ENCODE measurements at regions not wholly inside any gene's neighbourhood (a gene's known extent, or its start where the extent isn't known, plus 50 kb on each side); places are given as distances from the start of the nearest gene placed in this dataset.

- no peak for DNase-seq
These were observed 322.3 kb downstream of the GBE1 start for GRCh38 chr3:81439108-81439507.

GRCh38 chr3:81437683-81438082 is 323.8 kb downstream of the GBE1 start:
- DNase-seq: no peak

GRCh38 chr3:81436182-81436581 is 325.3 kb downstream of the GBE1 start:
- DNase-seq: no peak

- DNase-seq: no peak
These were observed 326.4 kb downstream of the GBE1 start for GRCh38 chr3:81435050-81435449.

- no peak for DNase-seq
These were observed 327.3 kb downstream of the GBE1 start for GRCh38 chr3:81434161-81434560.

- DNase-seq: no peak
These were observed 327.8 kb downstream of the GBE1 start for GRCh38 chr3:81433675-81434074.

- DNase-seq: no peak
These were observed 329.0 kb downstream of the GBE1 start for GRCh38 chr3:81432456-81432855.

GRCh38 chr3:81426826-81427577 is 334.4 kb downstream of the GBE1 start:
- no peak for DNase-seq

- no peak for DNase-seq
These were observed 336.1 kb downstream of the GBE1 start for GRCh38 chr3:81425198-81425868.

- peak; percentile 31 for DNase-seq
These were observed 342.2 kb downstream of the GBE1 start for GRCh38 chr3:81419228-81419627.

- DNase-seq: no peak
These were observed 344.6 kb downstream of the GBE1 start for GRCh38 chr3:81416812-81417211.

- DNase-seq: no peak
These were observed 355.1 kb downstream of the GBE1 start for GRCh38 chr3:81406318-81406717.

GRCh38 chr3:81395739-81396513 is 365.5 kb downstream of the GBE1 start:
- DNase-seq: no peak

- DNase-seq: no peak
These were observed 366.6 kb downstream of the GBE1 start for GRCh38 chr3:81394651-81395524.

- DNase-seq: no peak
These were observed 368.2 kb downstream of the GBE1 start for GRCh38 chr3:81393251-81393650.

- DNase-seq: no peak
These were observed 370.6 kb downstream of the GBE1 start for GRCh38 chr3:81390796-81391195.

- no peak for DNase-seq
These were observed 373.3 kb downstream of the GBE1 start for GRCh38 chr3:81388191-81388590.

- DNase-seq: no peak
These were observed 379.0 kb downstream of the GBE1 start for GRCh38 chr3:81382470-81382869.

- DNase-seq: no peak
These were observed 381.2 kb downstream of the GBE1 start for GRCh38 chr3:81380234-81380633.

GRCh38 chr3:81378552-81379293 is 382.7 kb downstream of the GBE1 start:
- DNase-seq: no peak

GRCh38 chr3:81375921-81376320 is 385.5 kb downstream of the GBE1 start:
- DNase-seq: no peak

- DNase-seq: no peak
These were observed 397.0 kb downstream of the GBE1 start for GRCh38 chr3:81364411-81364810.
